ENCODE measurements at regions not wholly inside any gene's neighbourhood (a gene's known extent, or its start where the extent isn't known, plus 50 kb on each side); places are given as distances from the start of the nearest gene placed in this dataset.

DNA sequence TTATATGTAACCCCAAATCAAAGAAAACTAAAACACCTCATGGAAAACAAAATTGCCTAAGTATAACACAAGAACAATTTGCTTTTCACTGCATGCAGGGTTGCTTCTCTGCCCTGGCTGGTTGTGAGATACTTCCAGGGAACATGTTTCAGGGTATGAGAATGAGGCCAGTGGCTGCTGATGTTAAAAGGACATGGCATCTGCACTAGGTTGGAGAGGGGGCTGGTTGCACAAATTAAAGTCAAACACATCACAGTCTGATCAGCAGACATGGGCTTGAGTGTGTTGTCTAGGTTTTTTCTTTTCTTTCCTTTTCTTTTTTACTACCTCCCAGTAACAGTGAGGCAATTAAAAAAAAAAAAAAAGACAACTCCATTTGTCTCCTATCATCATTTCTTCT, 374.9 kb downstream of the MCTP2 start:
- DNase-seq (ENCODE audit: low read depth, low spot score) = no peak

DNA sequence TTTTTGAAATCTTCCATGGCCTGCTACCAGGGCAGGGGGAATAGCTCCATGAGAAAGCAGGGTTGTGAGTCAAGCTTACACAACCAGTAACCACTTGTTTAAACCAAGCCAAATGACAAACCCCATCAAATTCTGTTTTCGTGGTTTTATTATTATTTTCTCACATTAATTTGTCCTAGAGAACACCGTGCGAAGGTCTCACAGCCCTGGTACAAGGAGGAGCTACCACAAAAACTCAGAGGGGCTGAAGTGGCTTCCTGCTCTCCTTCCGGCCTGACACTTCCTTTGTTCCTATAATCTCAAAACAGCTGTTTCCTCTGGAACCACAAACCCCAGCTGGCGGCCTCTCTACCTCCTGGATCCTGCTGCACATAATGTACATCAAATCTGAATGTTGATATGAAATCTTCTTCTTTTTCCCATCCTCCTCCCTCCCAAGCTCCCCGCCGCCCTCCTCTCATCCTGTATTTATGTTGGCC, 375.9 kb downstream of the MCTP2 start:
- no peak for DNase-seq (ENCODE audit: low read depth, low spot score)

DNA sequence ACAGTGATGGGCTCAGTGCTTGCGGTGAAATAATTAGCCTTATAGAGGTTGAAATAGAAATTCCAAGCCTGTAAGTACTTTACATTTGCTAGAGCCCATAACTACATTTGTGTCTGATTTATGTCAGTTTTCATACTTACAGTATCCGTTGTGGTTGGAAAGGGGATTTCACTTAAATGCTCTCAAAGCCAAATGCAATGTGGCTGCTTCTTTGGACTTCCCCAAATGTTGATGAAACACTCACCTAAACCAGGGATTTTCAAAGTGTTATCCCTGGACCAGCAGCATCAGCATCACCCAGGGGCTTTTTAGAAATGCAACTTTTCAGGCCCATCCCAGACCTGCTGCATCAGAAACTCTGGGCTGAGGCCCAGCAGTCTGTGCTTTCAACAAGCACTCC, 378.7 kb downstream of the MCTP2 start:
- no peak for DNase-seq (ENCODE audit: low read depth, low spot score)

DNA sequence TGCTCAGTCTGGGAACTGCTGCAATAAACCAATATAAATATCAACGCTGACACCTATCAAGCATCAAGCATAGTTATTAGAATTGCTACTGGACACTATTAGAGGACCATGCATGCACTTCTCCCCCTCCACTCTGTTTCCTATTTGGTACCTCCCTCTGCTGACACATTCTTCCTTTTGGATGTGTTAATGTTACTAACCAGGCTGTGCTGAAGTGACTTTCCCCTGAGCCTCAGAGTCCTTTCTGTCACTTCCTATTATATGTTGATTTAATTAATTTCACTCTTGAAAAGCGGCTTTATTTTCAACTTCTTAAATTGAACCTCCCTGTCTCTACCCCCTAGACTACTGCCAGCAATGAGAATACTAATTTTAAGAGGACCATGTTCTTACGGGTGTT, 379.1 kb downstream of the MCTP2 start:
- no peak for DNase-seq (ENCODE audit: low read depth, low spot score)

DNA sequence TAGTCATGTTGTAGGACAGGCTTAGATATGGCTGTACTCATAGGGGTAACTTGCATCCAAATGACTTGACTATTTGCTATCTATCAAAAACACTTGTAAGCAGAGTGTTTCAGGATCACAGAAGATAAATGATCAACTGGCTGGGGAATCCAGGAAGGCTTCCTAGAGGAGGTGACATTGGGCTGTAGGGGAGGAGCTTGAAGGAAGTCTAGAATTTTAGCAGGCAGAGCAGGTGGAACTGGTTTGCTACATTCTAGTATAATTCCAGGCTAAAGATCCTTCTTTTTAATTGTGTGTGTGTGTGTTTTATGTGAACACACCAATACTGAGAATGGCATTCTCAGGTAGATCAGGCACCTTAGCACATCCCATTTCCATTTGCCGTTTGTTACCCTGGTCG, 380.3 kb downstream of the MCTP2 start:
- no peak for DNase-seq (ENCODE audit: low read depth, low spot score)

DNA sequence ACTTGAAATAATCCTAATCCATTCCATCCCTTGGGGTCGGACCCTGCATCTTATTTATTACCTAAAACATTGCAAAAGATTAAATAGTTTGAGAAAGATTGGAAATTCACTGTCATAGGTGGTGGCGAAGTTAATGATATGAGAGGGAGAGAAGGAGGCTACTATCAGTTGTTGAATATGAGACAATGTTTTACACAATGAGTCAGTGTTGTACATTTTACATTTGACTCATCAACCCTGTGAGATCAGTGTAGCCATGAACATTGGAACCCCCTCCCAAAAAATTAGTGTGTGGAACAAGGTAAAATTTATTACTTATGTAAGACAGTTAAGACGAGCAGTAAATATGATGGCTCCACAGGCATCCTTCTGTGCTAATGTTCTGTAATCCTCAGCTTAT, 384.3 kb downstream of the MCTP2 start:
- DNase-seq (ENCODE audit: low read depth, low spot score) = no peak

DNA sequence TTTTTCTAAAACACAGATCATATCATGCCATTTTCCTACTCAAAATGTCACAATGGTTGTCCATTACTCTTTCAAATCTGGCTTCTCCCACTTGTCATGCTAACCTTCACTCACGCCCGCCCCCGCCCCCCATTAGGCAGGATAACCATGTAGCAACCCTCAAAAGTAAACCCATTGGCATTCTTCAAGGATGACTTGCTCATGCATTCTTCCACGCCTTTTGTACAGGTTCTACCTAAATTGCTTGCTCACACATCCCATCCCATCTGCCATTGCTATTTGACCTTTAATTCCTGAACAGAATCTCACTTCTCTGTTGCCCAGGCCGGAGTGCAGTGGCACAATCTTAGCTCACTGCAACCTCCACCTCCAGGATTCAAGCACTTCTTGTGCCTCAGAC, 389.3 kb downstream of the MCTP2 start:
- no peak for DNase-seq (ENCODE audit: low read depth, low spot score)

DNA sequence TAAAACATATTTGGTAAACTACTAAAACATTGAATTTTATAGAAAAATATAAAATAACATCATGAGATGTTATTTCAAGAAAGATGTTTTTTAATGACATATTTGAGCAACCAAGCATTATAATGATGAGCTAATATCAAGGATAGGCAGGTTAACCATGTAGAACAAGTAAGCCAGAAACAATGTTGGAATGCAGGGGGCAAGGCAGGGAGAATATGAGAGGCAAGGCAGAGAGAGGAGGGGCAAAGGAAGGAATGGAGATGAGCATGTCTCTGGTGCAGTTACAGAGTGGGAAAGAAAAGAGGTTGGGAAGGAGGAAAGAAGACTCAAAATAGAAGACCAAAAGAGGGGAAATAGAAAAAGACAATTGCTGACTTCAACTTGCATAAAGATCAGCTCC, 390.4 kb downstream of the MCTP2 start:
- no peak for DNase-seq (ENCODE audit: low read depth, low spot score)

DNA sequence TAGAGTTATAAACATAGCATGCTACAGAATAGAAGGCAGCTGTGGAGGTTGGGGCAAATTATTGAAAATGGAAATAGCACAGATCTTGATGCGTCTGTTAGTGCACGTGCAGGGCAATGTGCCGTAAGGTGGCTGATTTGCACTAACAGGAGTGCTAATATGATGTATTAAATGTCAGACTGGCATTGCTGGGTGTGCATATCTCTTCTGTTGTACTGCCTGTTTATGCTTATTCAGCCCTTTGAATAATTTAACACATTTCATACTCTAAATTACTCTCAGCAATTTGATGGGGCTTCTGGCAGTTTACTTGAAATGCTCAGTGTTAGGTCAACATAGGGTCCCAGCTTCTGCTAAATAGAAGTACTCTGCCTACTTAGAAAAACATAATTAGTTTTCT, 395.6 kb downstream of the MCTP2 start:
- no peak for DNase-seq (ENCODE audit: low read depth, low spot score)

DNA sequence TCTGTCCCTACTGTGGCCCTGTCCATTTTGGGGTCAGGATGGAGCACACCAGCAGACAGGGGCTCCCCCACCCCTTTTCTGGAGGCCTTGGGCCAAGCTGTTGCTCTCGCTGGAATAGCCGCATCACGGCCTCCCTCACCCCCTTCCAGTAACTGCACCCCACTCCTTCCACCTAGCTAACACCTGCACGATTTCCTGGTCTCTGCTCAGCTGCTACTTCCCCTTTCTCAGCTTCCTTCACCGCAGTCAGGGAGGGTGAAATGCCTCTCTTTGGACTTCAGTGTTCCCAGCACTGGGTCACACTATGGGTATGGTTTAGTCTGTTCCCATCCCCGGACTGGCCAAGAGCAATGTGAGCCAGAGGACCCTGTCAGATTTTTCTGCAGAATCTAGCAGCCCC, 400.2 kb downstream of the MCTP2 start:
- DNase-seq (ENCODE audit: low read depth, low spot score) = no peak

DNA sequence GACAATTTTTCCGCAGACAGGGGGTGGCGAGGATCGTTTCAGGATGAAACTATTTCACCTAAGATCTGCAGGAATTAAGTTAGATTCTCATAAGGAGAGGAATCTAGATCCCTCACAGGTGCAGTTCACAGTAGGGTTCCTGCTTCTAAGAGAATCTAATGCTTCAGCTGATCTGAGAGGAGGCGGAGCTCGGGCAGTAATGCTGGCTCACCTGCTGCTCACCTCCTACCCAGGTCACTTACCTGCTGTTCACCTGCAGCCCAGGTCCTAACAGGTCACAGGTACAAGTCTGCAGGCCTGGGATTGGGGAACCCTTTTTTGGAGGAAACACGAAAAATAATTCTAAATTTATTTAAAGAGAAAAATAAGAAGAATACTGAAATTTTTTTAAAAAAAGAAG, 406.8 kb downstream of the MCTP2 start:
- no peak for DNase-seq (ENCODE audit: low read depth, low spot score)

DNA sequence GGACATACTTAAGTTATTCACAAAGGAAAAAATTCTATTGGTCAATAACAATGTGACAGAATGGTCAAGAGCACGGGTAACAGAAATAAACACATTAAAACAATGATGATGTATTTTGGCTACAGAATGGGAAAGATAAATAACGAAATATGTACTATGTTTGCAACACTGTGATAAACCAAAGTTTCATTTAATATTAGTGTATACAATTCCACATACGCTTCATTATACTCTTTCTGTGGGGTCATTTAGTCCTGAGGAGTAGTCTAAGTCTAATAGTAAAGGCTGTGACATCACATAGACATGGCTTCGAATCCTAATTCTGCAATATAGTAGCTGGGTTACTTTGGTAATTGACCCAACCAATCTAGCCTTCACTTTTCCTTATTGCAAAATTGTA, 408.3 kb downstream of the MCTP2 start:
- DNase-seq (ENCODE audit: low read depth, low spot score) = no peak

DNA sequence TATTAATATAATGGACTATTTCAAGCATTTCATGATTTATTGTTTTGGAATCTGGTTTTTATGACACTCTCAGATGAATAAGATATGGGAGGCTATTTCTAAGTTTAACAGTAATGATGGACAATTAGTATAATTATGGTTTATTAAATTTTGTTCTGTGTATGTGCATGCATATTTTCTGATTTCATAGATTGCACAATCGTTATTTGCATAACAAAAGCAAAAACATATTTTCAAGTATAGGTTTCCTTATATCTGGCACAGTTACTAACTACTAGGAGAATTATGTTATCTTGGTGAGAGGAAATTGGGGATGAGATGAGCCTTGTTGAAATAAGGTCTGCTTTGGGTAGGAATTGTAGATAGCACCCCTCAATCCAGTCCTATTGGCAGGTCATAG, 413.1 kb downstream of the MCTP2 start:
- DNase-seq (ENCODE audit: low read depth, low spot score) = no peak

DNA sequence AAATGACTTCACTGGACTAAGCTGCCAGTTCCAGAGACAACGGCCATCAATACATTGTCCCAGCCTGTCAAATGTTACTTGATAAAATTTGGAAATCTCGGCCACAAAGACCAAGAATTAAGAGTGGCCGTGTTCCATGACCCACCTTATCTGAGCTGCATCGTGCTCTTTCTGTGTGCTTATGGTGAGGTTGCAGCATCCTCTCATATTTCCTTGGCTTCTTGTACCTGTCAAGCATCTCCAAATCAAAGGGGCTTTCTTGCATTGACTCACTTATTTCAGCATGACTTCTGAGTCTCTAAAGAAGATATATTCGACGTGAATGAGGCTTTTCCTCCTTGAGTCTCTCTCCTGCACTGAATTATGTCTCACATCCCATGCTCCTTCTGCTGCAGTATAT, 421.7 kb downstream of the MCTP2 start:
- no peak for DNase-seq (ENCODE audit: low read depth, low spot score)

DNA sequence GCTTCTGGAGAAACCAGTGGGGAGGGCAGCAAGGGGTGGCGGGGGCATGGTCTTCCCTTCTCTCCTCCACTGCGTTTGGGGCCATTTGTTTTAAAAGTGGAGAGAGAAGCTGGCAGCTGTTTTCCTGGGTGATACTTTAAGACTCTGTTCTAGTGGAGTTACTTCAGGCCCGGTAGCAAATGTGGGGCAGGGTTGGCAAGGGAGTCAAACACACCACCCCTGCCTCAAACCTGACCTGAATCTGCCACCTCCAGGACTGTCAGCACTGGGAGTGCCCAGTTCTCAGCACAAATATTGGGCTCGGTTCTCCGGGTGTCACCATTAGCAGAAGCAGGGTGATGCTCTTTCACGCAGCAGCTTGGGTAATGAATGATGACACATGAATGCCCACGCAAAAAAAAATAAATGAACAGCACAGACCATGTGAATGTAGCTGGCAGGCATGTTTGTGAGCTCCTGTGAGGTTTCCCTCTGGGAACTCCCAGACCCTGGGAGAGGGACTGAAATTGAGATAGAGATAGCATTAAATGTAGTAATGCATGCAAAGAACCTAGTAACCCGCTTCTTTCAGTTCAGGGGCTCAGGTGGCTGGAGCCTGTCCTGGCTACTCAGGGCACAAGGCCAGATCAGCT, 424.0 kb downstream of the MCTP2 start:
- no peak for DNase-seq (ENCODE audit: low read depth, low spot score)

DNA sequence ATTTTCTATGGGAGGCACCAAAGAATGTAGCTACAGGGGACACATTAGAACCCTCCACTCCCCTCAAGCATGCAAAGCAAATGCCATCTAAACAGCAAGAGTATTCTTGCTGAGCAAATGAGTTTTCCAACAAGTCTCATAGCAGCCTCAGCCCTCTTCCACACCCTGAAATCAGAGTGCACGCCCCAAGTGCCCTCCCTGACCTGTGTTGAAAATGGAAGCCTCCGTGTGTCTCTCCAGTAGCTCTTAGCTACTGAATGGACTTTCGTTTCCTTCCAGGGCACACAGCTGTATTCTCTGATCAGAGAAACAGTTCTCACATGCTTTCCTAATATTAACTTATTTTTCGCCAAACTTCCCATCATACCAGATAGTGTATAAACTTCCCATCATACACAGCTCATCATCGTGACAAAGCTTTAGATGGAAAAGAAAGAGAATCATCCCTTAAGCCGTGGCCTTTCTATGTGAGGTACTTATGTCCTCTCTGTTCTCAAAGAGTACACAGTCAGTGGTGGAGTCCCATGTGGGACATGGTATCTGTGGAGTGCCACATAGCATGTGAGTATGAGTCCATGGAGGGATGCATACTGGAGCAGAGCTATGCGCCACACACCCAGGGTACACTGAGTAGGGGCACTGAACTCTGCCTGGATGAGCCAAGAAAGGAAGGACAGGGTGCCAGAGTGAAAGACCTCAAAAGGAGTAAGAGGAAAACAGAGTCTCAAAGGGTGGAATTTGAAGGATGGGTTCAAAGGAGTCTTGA, 434.5 kb downstream of the MCTP2 start:
- no peak for DNase-seq (ENCODE audit: low read depth, low spot score)

DNA sequence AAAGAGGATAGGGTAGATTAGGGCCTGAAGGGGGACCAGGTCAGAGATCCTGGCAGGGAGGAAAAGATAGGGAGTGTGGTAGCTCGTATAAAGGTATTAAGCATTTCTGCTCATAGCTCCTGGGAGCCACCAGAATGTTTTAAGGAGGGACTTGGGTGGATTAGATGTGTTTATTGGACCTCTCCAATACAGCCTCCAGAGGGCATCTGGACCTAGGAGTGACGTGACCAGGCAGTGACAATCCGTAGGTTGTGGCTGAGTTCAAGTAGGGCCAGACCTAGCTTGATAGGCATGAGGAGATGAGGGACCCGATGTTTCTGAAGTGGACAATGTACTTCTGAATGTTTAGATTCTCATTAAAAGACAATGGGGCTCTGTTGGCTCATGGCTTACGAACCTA, 435.2 kb downstream of the MCTP2 start:
- DNase-seq (ENCODE audit: low read depth, low spot score) = no peak

DNA sequence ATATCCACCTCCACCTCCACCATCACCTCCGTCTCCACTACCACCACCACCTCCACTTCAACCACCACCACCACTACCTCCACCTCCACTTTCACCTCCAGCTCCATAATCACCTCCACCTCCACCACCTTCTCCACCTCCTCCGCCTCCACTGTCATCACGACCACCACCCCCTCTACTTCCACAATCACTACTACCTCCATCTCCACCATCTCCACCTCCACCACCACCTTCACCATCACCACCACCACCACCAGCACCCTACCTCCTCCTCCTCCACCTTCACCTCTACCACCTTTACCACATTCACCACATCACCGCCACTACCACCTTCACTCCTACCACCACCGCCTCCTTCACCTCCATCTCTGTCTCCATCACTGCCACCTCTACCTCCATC, 435.7 kb downstream of the MCTP2 start:
- no peak for DNase-seq (ENCODE audit: low read depth, low spot score)

DNA sequence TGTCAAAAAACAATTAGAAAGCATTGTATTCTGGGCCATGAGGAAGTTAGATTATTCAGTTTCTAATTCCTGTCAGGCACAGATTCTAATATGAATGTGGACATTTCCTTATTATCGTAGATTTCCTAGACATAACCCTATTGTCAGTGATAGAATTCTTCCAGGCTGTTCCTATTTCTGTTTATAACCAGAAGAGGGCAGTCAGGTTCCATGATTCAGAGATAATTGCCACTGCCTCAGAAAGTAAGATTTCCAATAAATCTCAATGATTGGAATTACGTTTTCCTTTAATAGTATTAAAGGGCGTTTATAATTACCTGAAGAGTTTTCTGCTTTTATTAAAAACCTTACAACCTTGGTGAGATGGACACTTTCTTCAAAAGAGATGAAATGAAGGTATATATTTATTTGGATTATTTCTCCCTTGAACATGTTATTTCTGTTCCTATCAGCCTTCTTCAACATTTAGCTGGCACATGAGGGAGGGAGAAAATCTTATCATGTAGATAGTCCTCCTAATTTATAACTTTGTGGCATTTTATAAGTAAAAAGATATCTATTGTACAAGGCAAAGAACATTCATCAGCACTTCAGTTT, 439.2 kb downstream of the MCTP2 start:
- no peak for DNase-seq (ENCODE audit: low read depth, low spot score)

DNA sequence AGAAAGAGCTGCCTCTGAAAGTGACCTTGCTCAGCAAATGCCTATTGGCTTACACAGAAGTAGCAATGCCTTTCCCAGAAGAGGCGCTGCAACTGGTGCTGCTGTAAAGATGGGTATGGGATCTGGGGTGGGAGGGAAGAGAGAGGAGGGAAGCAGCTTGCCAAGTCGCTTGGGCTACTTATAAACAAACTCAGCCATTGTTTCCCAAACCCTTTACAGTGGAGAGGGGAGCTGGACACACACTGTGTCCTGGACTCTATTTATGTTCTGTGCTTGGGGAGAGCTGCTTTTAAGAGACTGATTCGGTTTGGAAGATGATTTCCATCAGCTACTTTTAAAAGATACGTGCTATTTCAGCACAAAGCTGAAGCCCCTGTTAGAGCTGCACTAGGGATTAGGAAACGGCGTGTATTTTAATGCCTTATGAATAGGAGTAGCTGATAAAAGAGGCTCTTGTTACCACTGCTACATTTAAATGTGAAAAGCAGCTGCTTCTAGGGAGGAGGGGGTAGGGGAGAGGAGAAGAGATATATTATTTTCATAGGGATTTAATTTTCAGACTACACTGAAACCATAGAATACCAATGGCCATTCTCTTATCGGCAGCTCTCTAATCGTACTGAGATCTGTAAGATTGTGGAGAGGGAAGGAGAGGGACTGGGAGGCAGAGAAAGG, 440.6 kb downstream of the MCTP2 start:
- DNase-seq (ENCODE audit: low read depth, low spot score) = peak; percentile 16

DNA sequence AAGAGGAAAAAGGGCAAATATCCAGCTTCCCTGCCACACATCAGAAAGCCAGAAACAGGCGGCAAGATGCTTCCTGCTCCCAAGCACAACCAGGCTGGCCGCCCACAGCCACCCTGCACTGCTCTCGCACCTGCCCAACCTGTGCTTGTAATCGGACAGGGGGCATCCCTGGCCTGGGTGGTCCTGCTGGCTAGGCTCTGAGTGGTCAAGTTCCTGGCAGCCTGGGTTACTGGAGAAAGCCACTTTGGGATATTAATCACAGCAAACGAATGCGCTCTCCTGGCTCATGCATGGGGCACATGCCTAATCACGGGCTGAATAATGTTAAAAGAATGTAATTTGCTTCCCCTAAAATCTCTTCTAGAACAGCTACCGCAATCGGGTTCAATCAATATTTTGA, 442.4 kb downstream of the MCTP2 start:
- DNase-seq (ENCODE audit: low read depth, low spot score) = no peak

DNA sequence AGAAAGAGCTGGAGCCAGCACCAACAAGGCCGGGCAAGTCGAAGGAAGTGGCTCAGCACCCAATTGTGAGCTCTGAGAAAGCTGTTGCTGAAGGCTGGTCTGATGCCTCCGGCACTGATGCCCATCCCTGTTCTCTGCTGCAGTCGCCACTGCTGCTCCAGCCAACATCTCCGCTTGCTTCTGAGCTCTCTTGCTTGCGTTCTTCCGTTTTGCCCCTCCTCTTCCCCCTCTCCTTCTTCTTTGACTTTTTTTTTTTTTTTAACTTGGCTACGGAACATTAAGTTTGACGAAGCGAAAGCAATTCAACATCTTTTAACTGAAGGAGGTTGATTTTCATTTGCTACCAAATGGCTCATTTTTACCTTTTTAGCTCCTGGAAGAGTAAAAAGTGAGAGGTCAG, 442.9 kb downstream of the MCTP2 start:
- DNase-seq (ENCODE audit: low read depth, low spot score) = no peak

Measured in brain pericyte (primary cell).